Pancreas (tissue), 10 donors: ENCODE measurements at regions not wholly inside any gene's neighbourhood (a gene's known extent, or its start where the extent isn't known, plus 50 kb on each side); places are given as distances from the start of the nearest gene placed in this dataset.

ENCODE experiments used
- ATAC-seq, 4 donors: fragments of 200-7000 bp; cut with Tn5 transposase; one replicate each; pipeline versions ENCODE4 v1.8.0 to v1.9.1; 2020; ENCODE audit warnings: mild to moderate bottlenecking in 4 of 4, moderate library complexity in 4 of 4
- DNase-seq, 6 donors: peaks; one replicate each; pipeline ENCODE4 v3.0.0-alpha.2; 2020
- FAIRE-seq: peaks from 2 replicates; lab custom pipeline; 2012; peaks lifted over from hg19 to GRCh38; lab: Jason Lieb, UNC
- H3K27ac ChIP-seq, 4 donors: fragments of 200-600 bp; sonication (generic); 1 replicate in 3 of 4; 2 replicates in 1 of 4; pipeline versions ENCODE4 v1.5.0 to v1.8.0; 2020
- H3K27me3 ChIP-seq, 4 donors: fragments of 200-600 bp; one replicate each; pipeline ENCODE4 v1.8.0; 2021
- H3K36me3 ChIP-seq, 3 donors: fragments of 200-600 bp; sonication (generic) in 1 of 3; one replicate each; pipeline versions ENCODE4 v1.5.0 to v1.8.0; 2020 to 2021
- H3K4me1 ChIP-seq, 3 donors: fragments of 200-600 bp; one replicate each; pipeline ENCODE4 v1.8.0; 2021
- H3K4me3 ChIP-seq, 4 donors: fragments of 200-600 bp; sonication (generic) in 2 of 4; one replicate each; pipeline versions ENCODE4 v1.5.0 to v1.8.0; 2020 to 2021
- H3K9me3 ChIP-seq, 4 donors: fragments of 200-600 bp; one replicate each; pipeline ENCODE4 v1.8.0; 2021
- WGBS, 2 donors: extraction: QIAGEN DNeasy Blood & Tissue Kit; methylation state at CpG; one replicate each; pipeline ENCODE4 v1.1.7; 2013; 5-methylcytosine and 5-hydroxymethylcytosine counted together
- intact Hi-C, 3 donors: fragments of 100-400 bp; cut with DNase I; formaldehyde crosslinking; loops; one replicate each; pipeline versions ENCODE4 v1.11.1 to v1.14.2; 2022
- TF ChIP-seq, protein P1 (sequence below), 4 donors: fragments of 200-600 bp; sonication (generic) in 3 of 4; IDR thresholded peaks; one replicate each; pipeline versions ENCODE4 v1.5.0 to v1.8.0; 2021; ENCODE audit warnings: antibody characterized with exemption in 4 of 4
- donor health status: healthy with polysubstance abuse.
- donor health status: DM: no; HTN: no; CAD: no; lungs with moderate emphysema.
- donor health status: DM: no; HTN: no; CAD: no.
- donor health status: control.
- donor health status: control.
- donor health status: Bipolar disorder and iron deficiency.
- donor health status: DM: yes; HTN: yes; CAD: no.
- donor health status: DM: no; HTN: no; CAD: no.
- donor health status: DM: no; HTN: no; CAD: no.
- donor health status: DM: yes; HTN: yes; CAD: no.

DNA sequence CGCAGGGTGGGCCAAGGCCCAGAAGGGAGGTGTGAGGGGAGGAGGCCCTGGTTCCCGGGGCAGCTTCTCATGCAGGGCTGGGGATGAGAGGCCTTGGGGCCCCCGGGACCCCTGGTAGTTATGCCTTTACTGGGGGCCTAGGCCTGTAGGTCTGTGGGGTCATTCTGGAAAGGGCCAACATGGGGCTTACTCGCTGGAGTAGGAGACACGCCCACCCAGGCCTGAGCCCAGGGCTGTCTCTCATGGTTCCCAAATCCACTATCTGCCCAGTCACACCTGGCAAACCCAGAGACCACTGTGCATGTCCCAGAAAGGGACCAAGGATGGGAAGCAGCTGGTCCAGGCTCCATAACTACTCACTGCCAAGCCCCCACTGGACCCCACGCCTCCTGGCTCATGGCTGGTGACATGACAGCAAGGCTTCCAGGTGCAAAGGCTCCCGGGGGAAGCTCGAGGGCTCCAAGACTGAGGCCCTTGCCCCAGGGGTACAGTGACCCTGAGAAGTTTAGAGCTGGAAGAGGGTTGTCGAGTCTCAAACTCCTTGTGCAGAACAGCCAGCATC, 64.2 kb upstream of the ATP12A start:
- FAIRE-seq (no peak), ATAC-seq (no peak), DNase-seq (no peak)
- Histone ChIP-seq H3K36me3 (no peaks in the 10 kb centered on the region), H3K4me1 (no peaks in the 10 kb centered on the region), H3K4me3 (no peak overlapping the region), H3K27me3 (no peaks in the 10 kb centered on the region), H3K27ac (no peak overlapping the region), H3K9me3 (no peaks in the 10 kb centered on the region)
- TF ChIP-seq, protein P1, sequence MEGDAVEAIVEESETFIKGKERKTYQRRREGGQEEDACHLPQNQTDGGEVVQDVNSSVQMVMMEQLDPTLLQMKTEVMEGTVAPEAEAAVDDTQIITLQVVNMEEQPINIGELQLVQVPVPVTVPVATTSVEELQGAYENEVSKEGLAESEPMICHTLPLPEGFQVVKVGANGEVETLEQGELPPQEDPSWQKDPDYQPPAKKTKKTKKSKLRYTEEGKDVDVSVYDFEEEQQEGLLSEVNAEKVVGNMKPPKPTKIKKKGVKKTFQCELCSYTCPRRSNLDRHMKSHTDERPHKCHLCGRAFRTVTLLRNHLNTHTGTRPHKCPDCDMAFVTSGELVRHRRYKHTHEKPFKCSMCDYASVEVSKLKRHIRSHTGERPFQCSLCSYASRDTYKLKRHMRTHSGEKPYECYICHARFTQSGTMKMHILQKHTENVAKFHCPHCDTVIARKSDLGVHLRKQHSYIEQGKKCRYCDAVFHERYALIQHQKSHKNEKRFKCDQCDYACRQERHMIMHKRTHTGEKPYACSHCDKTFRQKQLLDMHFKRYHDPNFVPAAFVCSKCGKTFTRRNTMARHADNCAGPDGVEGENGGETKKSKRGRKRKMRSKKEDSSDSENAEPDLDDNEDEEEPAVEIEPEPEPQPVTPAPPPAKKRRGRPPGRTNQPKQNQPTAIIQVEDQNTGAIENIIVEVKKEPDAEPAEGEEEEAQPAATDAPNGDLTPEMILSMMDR (IDR thresholded peaks at IDR 0.05), result no peak
- intact Hi-C loops, result no loop called here
- 74 to 77% methylated on average over 9 of the region's 9 CpGs for WGBS, 2 donors

DNA sequence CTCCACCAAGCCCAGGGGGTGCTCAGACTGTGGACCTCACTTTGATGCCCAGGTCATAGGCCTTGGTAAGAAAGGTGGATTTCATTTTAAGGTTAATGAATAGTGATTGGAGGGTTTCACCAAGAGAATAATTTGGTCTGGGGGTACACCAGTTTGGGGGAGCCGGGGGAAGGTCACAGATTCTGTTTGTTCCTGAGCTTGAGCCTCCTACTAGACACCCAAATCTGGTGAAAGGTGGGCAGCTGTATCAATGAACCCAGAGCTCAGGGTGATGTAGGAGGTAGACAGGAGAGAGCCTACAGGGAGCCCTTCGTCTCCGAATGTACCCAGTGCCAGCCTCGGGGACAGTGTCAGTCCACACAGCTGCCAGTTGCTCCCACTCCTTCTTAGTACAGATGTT, 63.7 kb upstream of the ATP12A start:
- Histone ChIP-seq H3K9me3 (no peaks in the 10 kb centered on the region), H3K27ac (no peak overlapping the region), H3K36me3 (no peaks in the 10 kb centered on the region), H3K4me1 (no peaks in the 10 kb centered on the region), H3K27me3 (no peaks in the 10 kb centered on the region), H3K4me3 (no peak overlapping the region)
- WGBS, 2 donors, result 81 to 94% methylated on average over 4 of the region's 4 CpGs
- intact Hi-C loops, result no loop called here
- FAIRE-seq (no peak), DNase-seq (no peak), ATAC-seq (no peak)
- TF ChIP-seq, protein P1 (IDR thresholded peaks at IDR 0.05), result no peak

DNA sequence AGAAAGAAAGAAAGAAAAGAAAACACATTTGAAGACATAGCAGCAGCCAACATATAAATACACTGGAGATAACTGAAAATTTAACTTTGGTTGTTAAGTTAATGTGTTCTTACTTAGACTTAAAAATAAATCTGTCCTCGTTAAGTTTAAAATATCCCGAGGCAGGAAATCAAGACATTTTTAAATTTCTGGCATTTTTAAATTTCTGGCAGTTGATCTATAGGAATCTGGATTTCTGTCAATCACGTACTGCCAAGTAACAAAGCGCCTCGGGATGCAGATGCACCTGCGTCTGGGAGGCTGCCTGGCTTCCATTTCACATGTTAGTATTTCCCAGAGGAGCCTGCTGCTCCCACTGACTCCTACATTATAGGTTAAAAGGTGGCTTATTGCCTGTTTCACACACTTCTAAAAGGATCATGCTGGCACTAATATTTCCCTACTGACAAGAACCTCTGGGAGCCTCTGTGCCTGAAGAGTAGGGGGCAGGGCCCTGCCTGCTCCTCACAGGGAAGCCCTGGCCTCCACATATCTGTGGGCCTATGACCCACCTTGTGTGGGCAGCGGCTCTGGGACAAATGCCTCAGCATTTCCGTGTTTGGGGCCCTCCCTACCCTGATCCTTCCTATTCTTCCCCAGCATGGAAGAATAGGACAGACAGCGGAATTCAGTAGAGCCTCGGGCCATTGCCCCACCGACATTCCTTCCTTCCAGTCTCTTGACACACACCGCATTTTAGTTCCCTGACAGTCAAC, 62.8 kb upstream of the ATP12A start:
- no peak overlapping the region for H3K4me3 ChIP-seq
- no peaks in the 10 kb centered on the region for H3K27me3 ChIP-seq
- DNase-seq (no peak), FAIRE-seq (no peak), ATAC-seq (no peak)
- no peaks in the 10 kb centered on the region for H3K36me3 ChIP-seq
- TF ChIP-seq, protein P1 (IDR thresholded peaks at IDR 0.05), result no peak
- no peaks in the 10 kb centered on the region for H3K4me1 ChIP-seq
- no peaks in the 10 kb centered on the region for H3K9me3 ChIP-seq
- intact Hi-C loops, result no loop called here
- no peak overlapping the region for H3K27ac ChIP-seq
- 82 to 88% methylated on average over 12 of the region's 12 CpGs for WGBS, 2 donors

DNA sequence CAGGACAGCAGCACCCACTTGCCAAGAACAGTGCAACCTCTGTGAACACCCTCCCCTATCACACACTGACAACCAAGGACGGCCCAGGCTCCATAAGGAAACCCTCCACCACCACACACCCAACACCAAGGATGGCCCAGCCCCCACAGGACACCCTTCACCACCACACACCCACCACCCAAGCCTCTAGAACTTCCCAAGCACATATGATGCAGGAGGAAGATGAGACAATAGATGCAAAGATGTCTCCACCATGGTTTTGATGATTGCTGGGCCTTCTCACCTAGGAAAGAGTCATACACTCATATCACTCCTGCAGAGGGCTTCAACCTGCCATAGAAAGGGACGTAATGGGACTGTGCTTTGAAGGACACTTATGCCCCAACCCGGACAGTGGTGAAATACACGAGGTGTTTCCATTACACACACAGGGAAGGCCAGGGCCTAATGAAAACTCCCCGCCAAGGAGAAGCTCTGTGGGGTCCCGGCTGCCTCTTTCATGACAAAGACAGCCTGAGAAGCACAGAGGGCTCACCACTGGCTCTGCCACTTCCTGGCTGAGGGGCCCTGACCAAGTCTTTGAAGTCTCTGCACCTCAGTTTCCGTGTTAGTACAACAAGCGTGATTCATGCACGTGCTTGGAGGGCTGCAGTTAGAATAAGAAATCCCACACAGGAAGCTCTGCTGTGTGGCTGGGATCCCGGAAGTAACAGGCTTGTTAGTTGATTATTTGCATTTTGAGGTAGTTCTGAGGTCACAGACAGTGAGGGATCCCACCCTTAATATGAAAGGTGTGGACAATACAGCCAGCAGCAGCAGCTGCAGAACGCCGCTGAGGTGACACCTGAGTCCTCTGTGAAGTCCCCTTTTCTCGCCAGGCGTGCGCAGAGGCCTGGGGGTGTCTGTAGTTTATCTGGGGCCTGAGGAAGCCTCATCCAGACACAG, 61.9 kb upstream of the ATP12A start:
- TF ChIP-seq, protein P1 (IDR thresholded peaks at IDR 0.05), result no peak
- 74 to 75% methylated on average over 15 of the region's 15 CpGs for WGBS, 2 donors
- H3K4me1 ChIP-seq, result no peaks in the 10 kb centered on the region
- no peaks in the 10 kb centered on the region for H3K9me3 ChIP-seq
- no peak overlapping the region for H3K4me3 ChIP-seq
- no peak overlapping the region for H3K27ac ChIP-seq
- FAIRE-seq, result no peak
- peak in 1 of 4 donors; percentile 23 for ATAC-seq
- no peaks in the 10 kb centered on the region for H3K27me3 ChIP-seq
- intact Hi-C loops, result no loop called here
- no peak for DNase-seq
- no peaks in the 10 kb centered on the region for H3K36me3 ChIP-seq
